SK-N-SH (cell line): ENCODE measurements at regions not wholly inside any gene's neighbourhood (a gene's known extent, or its start where the extent isn't known, plus 50 kb on each side); places are given as distances from the start of the nearest gene placed in this dataset.

Experiments
- CTCF ChIA-PET: fragments of 300-600, 350-600 bp; formaldehyde crosslinking; extraction: SDS; loops from one replicate; lab custom pipeline; 2021; lab: Yijun Ruan, JAX
- POLR2A ChIA-PET: fragments of 350-600 bp; sonication (Branson Sonifier 250); formaldehyde crosslinking; extraction: SDS; loops from one replicate; lab custom pipeline; 2020; ENCODE audit warnings: antibody characterized with exemption, inconsistent platforms; lab: Yijun Ruan, JAX
- DNase-seq: peaks from one replicate; pipeline ENCODE4 v3.0.0; 2012
- H2AFZ ChIP-seq: fragments of 200-600 bp; sonication (generic); 2 replicates; pipeline ENCODE4 v1.8.1; 2016; ENCODE audit warnings: antibody characterized with exemption, mild to moderate bottlenecking, low read depth
- H3F3A ChIP-seq: fragments of 200-600 bp; sonication (generic); replicated peaks from 2 replicates; pipeline ENCODE3; 2016; ENCODE audit warnings: antibody characterized with exemption, mild to moderate bottlenecking; ENCODE audit not compliant: insufficient read depth
- H3K27ac ChIP-seq, 2 experiments: fragments of 200-500 bp in 1 of 2; fragments of 200-600 bp in 1 of 2; sonication (Bioruptor generic) in 1 of 2; sonication (generic), shearing (Covaris generic) in 1 of 2; 2 replicates each; pipeline versions ENCODE4 v1.5.1 to v1.6.1; 2014 to 2016; ENCODE audit warnings: low read depth in 2 of 2, inconsistent platforms in 1 of 2, low read length in 1 of 2, mild to moderate bottlenecking in 1 of 2, mixed read lengths in 1 of 2
- H3K27me3 ChIP-seq: fragments of 200-600 bp; sonication (generic), shearing (Covaris generic); 2 replicates; pipeline ENCODE4 v1.6.1; 2016; ENCODE audit warnings: mixed run types; ENCODE audit not compliant: insufficient read depth
- H3K36me3 ChIP-seq, 2 experiments: fragments of 200-500 bp in 1 of 2; fragments of 200-600 bp in 1 of 2; sonication (Bioruptor generic) in 1 of 2; sonication (generic) in 1 of 2; replicated peaks in 1 of 2; 2 replicates each; pipeline versions ENCODE3 to v1.5.1; 2014 to 2016; ENCODE audit warnings: low read length in 1 of 2, mild to moderate bottlenecking in 1 of 2; ENCODE audit not compliant: insufficient read depth in 2 of 2, control insufficient read depth in 1 of 2
- H3K4me1 ChIP-seq, 2 experiments: fragments of 200-500 bp in 1 of 2; fragments of 200-600 bp in 1 of 2; sonication (Bioruptor generic) in 1 of 2; sonication (generic), shearing (Covaris generic) in 1 of 2; 2 replicates each; pipeline versions ENCODE4 v1.5.1 to v1.6.1; 2014 to 2016; ENCODE audit warnings: low read depth in 1 of 2, low read length in 1 of 2, mixed run types in 1 of 2; ENCODE audit not compliant: insufficient read depth in 2 of 2, control insufficient read depth in 1 of 2
- H3K4me2 ChIP-seq: fragments of 200-600 bp; sonication (generic), shearing (Covaris generic); 2 replicates; pipeline ENCODE4 v1.6.1; 2017; ENCODE audit warnings: mixed run types
- H3K4me3 ChIP-seq, 2 experiments: fragments of 200-500 bp in 1 of 2; fragments of 200-600 bp in 1 of 2; sonication (Bioruptor generic) in 1 of 2; sonication (generic), shearing (Covaris generic) in 1 of 2; 2 replicates each; pipeline versions ENCODE4 v1.5.1 to v1.8.1; 2014 to 2016; ENCODE audit warnings: low read depth in 2 of 2, inconsistent platforms in 1 of 2, low read length in 1 of 2, mild to moderate bottlenecking in 1 of 2, mixed read lengths in 1 of 2, moderate library complexity in 1 of 2
- H3K79me2 ChIP-seq: fragments of 200-600 bp; sonication (generic); 2 replicates; pipeline ENCODE4 v1.8.1; 2017; ENCODE audit warnings: mild to moderate bottlenecking; ENCODE audit not compliant: insufficient read depth
- H3K9ac ChIP-seq: fragments of 200-600 bp; sonication (generic); 2 replicates; pipeline ENCODE4 v1.6.1; 2017; ENCODE audit warnings: mixed run types
- H3K9me2 ChIP-seq: fragments of 200-600 bp; sonication (generic); 2 replicates; pipeline ENCODE4 v1.6.1; 2017; ENCODE audit warnings: mixed run types
- H3K9me3 ChIP-seq: fragments of 200-600 bp; sonication (generic); 2 replicates; pipeline ENCODE4 v1.6.1; 2017; ENCODE audit warnings: mixed run types, mild to moderate bottlenecking, moderate library complexity
- H4K20me1 ChIP-seq: fragments of 200-600 bp; sonication (generic); 2 replicates; pipeline ENCODE4 v1.6.1; 2017; ENCODE audit warnings: mild to moderate bottlenecking, mixed run types; ENCODE audit not compliant: insufficient read depth
- CHD2 ChIP-seq: fragments of 150-350 bp; IDR thresholded peaks from 2 replicates; pipeline ENCODE4 v1.6.1; 2018; ENCODE audit warnings: low read length; ENCODE audit not compliant: partially characterized antibody
- EP300 ChIP-seq, 2 experiments: IDR thresholded peaks; 2 replicates each; pipeline versions ENCODE4 v1.4.0 to v1.6.1; 2012; ENCODE audit warnings: borderline replicate concordance in 1 of 2, low read depth in 1 of 2, low read length in 1 of 2
- EZH2phosphoT487 ChIP-seq: fragments of 200-600 bp; sonication (generic); IDR thresholded peaks from 2 replicates; pipeline ENCODE4 v1.6.1; 2017; ENCODE audit warnings: low read depth, mixed run types, mild to moderate bottlenecking, antibody characterized with exemption, moderate library complexity, borderline replicate concordance
- FOSL2 ChIP-seq: IDR thresholded peaks from 2 replicates; pipeline ENCODE4 v1.4.0; 2012; ENCODE audit warnings: low read depth, mild to moderate bottlenecking, moderate library complexity, borderline replicate concordance
- FOXJ3 ChIP-seq: sonication (generic); formaldehyde crosslinking; IDR thresholded peaks from 2 replicates; pipeline ENCODE4 v1.5.1; 2020; ENCODE audit warnings: mild to moderate bottlenecking, missing genetic modification reagents
- FOXM1 ChIP-seq: IDR thresholded peaks from 2 replicates; pipeline ENCODE4 v1.4.0; 2012; ENCODE audit warnings: low read depth, mild to moderate bottlenecking
- JUND ChIP-seq: IDR thresholded peaks from 2 replicates; pipeline ENCODE4 v1.4.0; 2012
- MAX ChIP-seq: IDR thresholded peaks from 2 replicates; pipeline ENCODE4 v1.4.0; 2012; ENCODE audit warnings: low read depth
- MEF2A ChIP-seq: IDR thresholded peaks from 2 replicates; pipeline ENCODE4 v1.4.0; 2012; ENCODE audit warnings: low read depth, borderline replicate concordance
- MXI1 ChIP-seq: IDR thresholded peaks from 2 replicates; pipeline ENCODE4 v1.6.1; 2012; ENCODE audit warnings: mild to moderate bottlenecking, low read depth, low read length, improper control_type of control experiment
- NFIC ChIP-seq: IDR thresholded peaks from 2 replicates; pipeline ENCODE4 v1.4.0; 2012; ENCODE audit warnings: borderline replicate concordance
- NRF1 ChIP-seq: IDR thresholded peaks from 2 replicates; pipeline ENCODE4 v1.6.1; 2012; ENCODE audit warnings: low read depth, mild to moderate bottlenecking, low read length
- POLR2AphosphoS5 ChIP-seq: IDR thresholded peaks from 2 replicates; pipeline ENCODE4 v1.6.1; 2012; ENCODE audit warnings: low read depth, low read length
- RAD21 ChIP-seq: IDR thresholded peaks from 2 replicates; pipeline ENCODE4 v1.6.1; 2012; ENCODE audit warnings: mild to moderate bottlenecking, low read length
- REST ChIP-seq: IDR thresholded peaks from 2 replicates; pipeline ENCODE4 v1.6.1; 2012; ENCODE audit warnings: mild to moderate bottlenecking, low read depth, low read length, moderate library complexity
- RFX5 ChIP-seq: IDR thresholded peaks from 2 replicates; pipeline ENCODE4 v1.6.1; 2012; ENCODE audit warnings: mild to moderate bottlenecking, improper control_type of control experiment, low read length
- SMC3 ChIP-seq: IDR thresholded peaks from 2 replicates; pipeline ENCODE4 v1.6.1; 2012; ENCODE audit warnings: low read depth, low read length, improper control_type of control experiment
- TCF12 ChIP-seq: IDR thresholded peaks from 2 replicates; pipeline ENCODE4 v1.4.0; 2012
- TEAD4 ChIP-seq: IDR thresholded peaks from 2 replicates; pipeline ENCODE4 v1.4.0; 2012; ENCODE audit warnings: mild to moderate bottlenecking, borderline replicate concordance; ENCODE audit not compliant: insufficient read depth
- USF1 ChIP-seq: IDR thresholded peaks from 2 replicates; pipeline ENCODE4 v1.4.0; 2012; ENCODE audit warnings: low read depth, borderline replicate concordance
- YY1 ChIP-seq: IDR thresholded peaks from 2 replicates; pipeline ENCODE4 v1.4.0; 2012; ENCODE audit warnings: low read depth, mild to moderate bottlenecking
- WGBS: methylation state at CpG from one replicate; pipeline ENCODE4 v1.1.6; 2017; ENCODE audit warnings: low lambda C conversion rate; 5-methylcytosine and 5-hydroxymethylcytosine counted together
- TF ChIP-seq, protein P1 (sequence below): IDR thresholded peaks from 2 replicates; pipeline ENCODE4; 2012

DNA sequence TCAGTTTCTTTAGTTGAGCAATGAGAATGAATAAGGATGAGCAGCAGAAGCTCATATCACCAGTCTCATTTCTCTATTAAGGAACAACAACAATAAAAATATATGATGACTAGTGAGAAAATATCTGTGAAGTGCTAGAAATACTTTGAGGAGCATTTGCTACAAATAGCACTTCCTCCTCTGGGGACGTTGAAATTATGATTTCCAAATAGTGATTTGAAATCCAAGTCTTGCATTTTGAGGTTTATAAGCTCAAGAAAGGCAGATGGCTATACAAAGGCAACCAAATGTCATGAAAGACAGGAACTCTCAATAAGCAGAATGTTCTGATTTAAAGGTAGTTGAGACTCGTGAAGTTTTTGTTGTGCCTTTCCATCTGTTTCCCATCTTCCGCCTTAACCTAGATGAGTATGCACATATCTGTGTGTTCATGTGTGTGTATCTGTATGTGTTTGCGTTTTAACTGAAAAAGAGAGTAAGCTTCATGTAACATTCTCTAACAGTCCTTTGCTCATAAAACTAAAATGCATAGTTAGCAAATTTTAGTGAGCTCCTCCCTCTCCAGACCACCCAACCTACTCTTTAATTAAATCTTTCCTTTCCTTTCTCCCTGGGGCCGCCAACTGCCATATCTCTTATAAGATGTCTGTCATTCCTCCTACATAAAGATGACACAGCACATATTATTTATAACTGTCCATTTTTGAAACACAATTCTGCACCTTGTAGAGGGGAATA lies 222.6 kb upstream of the RASGEF1B start:
- ChIA-PET POLR2A (no interaction called here), CTCF (interaction anchor here (0.6 kb wide), 1 partner anchor 55 kb away, joined by 4 read pairs; no protein-coding TSS in a partner anchor)
- no peak overlapping the region for H3K4me2 ChIP-seq
- DNase-seq, result no peak
- H3K9me2 ChIP-seq, result no peaks in the 10 kb centered on the region
- no peak overlapping the region for H3K4me3 ChIP-seq
- no peak overlapping the region for H3K9ac ChIP-seq
- H3K79me2 ChIP-seq, result no peaks in the 10 kb centered on the region
- no peaks in the 10 kb centered on the region for H4K20me1 ChIP-seq
- WGBS, result 2% methylated on average over 5 of the region's 5 CpGs
- no peaks in the 10 kb centered on the region for H3F3A ChIP-seq
- no peaks in the 10 kb centered on the region for H3K27me3 ChIP-seq
- no peaks in the 10 kb centered on the region for H3K4me1 ChIP-seq
- no peak overlapping the region for H3K27ac ChIP-seq
- H3K36me3 ChIP-seq, result no peaks in the 10 kb centered on the region
- no peak overlapping the region for H2AFZ ChIP-seq
- no peaks in the 10 kb centered on the region for H3K9me3 ChIP-seq
- TF ChIP-seq USF1 (no peak), NFIC (no peak), MEF2A (no peak), RAD21 (no peak), JUND (no peak), EP300 (IDR thresholded peaks at IDR 0.05; ENCODE audit: borderline replicate concordance in 1 of 2, low read depth in 1 of 2, low read length in 1 of 2) (no peak), EZH2phosphoT487 (no peak), RFX5 (no peak), FOSL2 (no peak), MXI1 (no peak), POLR2AphosphoS5 (no peak), TEAD4 (no peak), FOXJ3 (CRISPR knock-in tag) (no peak), FOXM1 (no peak), TCF12 (no peak), YY1 (no peak)
- TF ChIP-seq, protein P1, sequence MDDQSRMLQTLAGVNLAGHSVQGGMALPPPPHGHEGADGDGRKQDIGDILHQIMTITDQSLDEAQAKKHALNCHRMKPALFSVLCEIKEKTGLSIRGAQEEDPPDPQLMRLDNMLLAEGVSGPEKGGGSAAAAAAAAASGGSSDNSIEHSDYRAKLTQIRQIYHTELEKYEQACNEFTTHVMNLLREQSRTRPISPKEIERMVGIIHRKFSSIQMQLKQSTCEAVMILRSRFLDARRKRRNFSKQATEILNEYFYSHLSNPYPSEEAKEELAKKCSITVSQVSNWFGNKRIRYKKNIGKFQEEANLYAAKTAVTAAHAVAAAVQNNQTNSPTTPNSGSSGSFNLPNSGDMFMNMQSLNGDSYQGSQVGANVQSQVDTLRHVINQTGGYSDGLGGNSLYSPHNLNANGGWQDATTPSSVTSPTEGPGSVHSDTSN, result no peak

DNA sequence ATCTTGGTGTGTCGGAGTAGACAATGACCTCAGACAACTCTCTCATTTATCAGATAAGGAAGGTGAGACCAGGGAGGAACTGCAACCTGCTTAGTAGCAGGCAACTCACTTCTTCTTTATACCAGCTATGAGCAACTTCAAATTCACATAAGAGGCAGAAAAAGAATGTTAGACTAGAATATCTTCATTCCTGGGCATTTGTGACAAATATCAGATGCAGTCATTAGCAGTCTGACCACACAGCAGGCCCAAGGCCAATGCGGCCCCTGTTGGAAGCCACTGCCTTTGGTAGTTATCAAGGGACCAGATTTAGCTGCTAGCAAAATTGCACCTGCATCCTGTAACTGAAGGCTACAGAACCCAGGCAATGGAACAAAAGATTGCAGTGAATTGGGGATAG lies 219.2 kb upstream of the RASGEF1B start:
- DNase-seq, result no peak
- H3K27ac ChIP-seq, result no peak overlapping the region
- H3K4me2 ChIP-seq, result no peak overlapping the region
- H3K9me2 ChIP-seq, result no peaks in the 10 kb centered on the region
- WGBS, result 11% methylated on average over 2 of the region's 2 CpGs
- H3K9me3 ChIP-seq, result no peaks in the 10 kb centered on the region
- ChIA-PET POLR2A (no interaction called here), CTCF (no interaction called here)
- H3K79me2 ChIP-seq, result no peaks in the 10 kb centered on the region
- no peak overlapping the region for H3K4me3 ChIP-seq
- H3K36me3 ChIP-seq, result no peaks in the 10 kb centered on the region
- H3K4me1 ChIP-seq, result no peaks in the 10 kb centered on the region
- H2AFZ ChIP-seq, result no peak overlapping the region
- no peaks in the 10 kb centered on the region for H3K27me3 ChIP-seq
- no peaks in the 10 kb centered on the region for H3F3A ChIP-seq
- H3K9ac ChIP-seq, result no peak overlapping the region
- no peaks in the 10 kb centered on the region for H4K20me1 ChIP-seq
- TF ChIP-seq REST (no peak), NRF1 (no peak), CHD2 (no peak), SMC3 (no peak), JUND (no peak), MAX (no peak), FOXM1 (no peak), NFIC (no peak)
